NT2/D1 (cell line): ENCODE measurements at regions not wholly inside any gene's neighbourhood (a gene's known extent, or its start where the extent isn't known, plus 50 kb on each side); places are given as distances from the start of the nearest gene placed in this dataset.

ENCODE experiments used
- SUZ12 ChIP-seq: IDR thresholded peaks from 2 replicates; pipeline ENCODE4 v1.6.1; 2011; ENCODE audit not compliant: insufficient read length, insufficient read depth; ENCODE audit errors: extremely low read depth
- YY1 ChIP-seq: IDR thresholded peaks from 2 replicates; pipeline ENCODE4 v1.6.1; 2011; ENCODE audit not compliant: insufficient read length, insufficient read depth
- ZNF274 ChIP-seq: IDR thresholded peaks from 2 replicates; pipeline ENCODE4 v1.6.1; 2011; ENCODE audit warnings: mild to moderate bottlenecking, low read depth, low read length

DNA sequence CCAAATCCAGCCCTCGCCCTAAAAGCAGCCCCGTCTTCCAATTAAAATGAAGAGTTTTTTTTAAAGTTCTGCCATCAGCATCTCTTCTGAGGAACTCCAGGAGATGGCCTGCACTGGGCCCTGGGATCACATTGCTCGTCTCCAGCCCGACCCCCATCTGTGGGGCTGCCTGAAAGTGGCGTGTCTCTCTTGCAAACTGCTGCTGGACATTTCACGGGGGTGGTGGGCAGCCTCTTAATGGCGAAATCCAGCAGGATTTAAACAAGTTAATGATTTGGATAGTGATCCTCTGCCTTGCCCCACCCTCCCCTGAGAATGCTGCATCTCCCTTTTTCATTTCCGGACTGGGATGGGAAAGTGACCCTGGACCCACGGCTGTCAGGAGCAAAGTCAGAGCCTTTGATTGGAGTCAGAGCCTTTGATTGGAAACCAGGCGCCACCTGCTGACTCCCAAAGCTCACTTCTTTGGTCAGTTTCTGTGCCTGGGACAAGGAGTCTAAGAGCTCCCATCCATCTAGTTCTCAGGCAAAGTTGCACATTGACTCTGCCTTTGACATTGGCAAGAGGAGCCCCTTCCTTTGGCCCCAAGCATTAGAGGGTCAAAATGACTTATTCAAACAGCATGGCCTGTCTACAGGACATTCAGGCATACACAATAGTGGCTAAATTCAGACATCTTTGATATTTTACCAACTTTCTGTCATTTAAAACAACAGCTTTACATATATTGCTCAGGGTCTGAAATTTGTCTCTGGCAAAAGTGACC is 155.2 kb downstream of the SH3BP4 start:
- TF ChIP-seq YY1 (no peak), ZNF274 (no peak), SUZ12 (no peak)
